K562 (cell line): ENCODE measurements at regions not wholly inside any gene's neighbourhood (a gene's known extent, or its start where the extent isn't known, plus 50 kb on each side); places are given as distances from the start of the nearest gene placed in this dataset.
A peak's percentile ranks its signal among the peaks of the same experiment; 100 is the strongest.

Source experiments
- ATAC-seq: fragments of 200-7000 bp; cut with Tn5 transposase; 3 replicates; pipeline ENCODE4 v1.9.1; 2020; ENCODE audit warnings: moderate library complexity
- BruUV-seq: library from RNA; stranded (reverse); fragments of 400-500 nt; replicated peaks from 2 replicates; lab custom pipeline; 2021; lab: Mats Ljungman, UMichigan
- CTCF ChIA-PET: fragments of 300-600 bp; formaldehyde crosslinking; extraction: SDS; loops from one replicate; lab custom pipeline; 2021; ENCODE audit warnings: low intra/inter-chr PET ratio; lab: Yijun Ruan, JAX
- POLR2A ChIA-PET: fragments of 300-600, 350-650 bp; sonication (Branson Sonifier 250); formaldehyde crosslinking; extraction: SDS; loops from one replicate; lab custom pipeline; 2021; ENCODE audit warnings: antibody characterized with exemption, inconsistent platforms; lab: Yijun Ruan, JAX
- DNase-seq, 4 experiments: peaks; one replicate each; pipeline versions ENCODE4 v3.0.0 to v3.0.0-alpha.2; 2011 to 2018; ENCODE audit warnings: low spot score in 3 of 4, mixed read lengths in 3 of 4; ENCODE audit errors: extremely low read depth in 1 of 4
- FAIRE-seq: peaks from 2 replicates; lab custom pipeline; 2011; peaks lifted over from hg19 to GRCh38; lab: Jason Lieb, UNC
- H2AFZ ChIP-seq: 2 replicates; pipeline ENCODE4 v1.6.0; 2011; ENCODE audit warnings: low read depth, low read length, control low read depth, inconsistent platforms
- H3K27ac ChIP-seq: fragments of 200-600 bp; 3 replicates; pipeline ENCODE4 v1.8.0; 2011; ENCODE audit warnings: low read depth, mild to moderate bottlenecking, control low read depth, inconsistent platforms, low read length, moderate library complexity, mixed read lengths; ENCODE audit errors: extremely low read depth
- H3K27me3 ChIP-seq, 2 experiments: fragments of 300-600 bp in 1 of 2; 2 replicates in 1 of 2; 3 replicates in 1 of 2; pipeline versions ENCODE4 v1.6.0 to v1.8.0; 2011; ENCODE audit warnings: inconsistent platforms in 2 of 2, low read length in 2 of 2, mild to moderate bottlenecking in 1 of 2, mixed read lengths in 1 of 2, moderate library complexity in 1 of 2; ENCODE audit not compliant: control insufficient read depth in 2 of 2, insufficient read depth in 2 of 2
- H3K36me3 ChIP-seq: fragments of 300-600 bp; 3 replicates; pipeline ENCODE4 v1.8.0; 2011; ENCODE audit warnings: mild to moderate bottlenecking, low read length, inconsistent platforms; ENCODE audit not compliant: control insufficient read depth, insufficient read depth
- H3K4me1 ChIP-seq, 2 experiments: fragments of 200-600 bp in 1 of 2; replicated peaks in 1 of 2; 2 replicates in 1 of 2; 3 replicates in 1 of 2; pipeline versions ENCODE4 v1.5.1 to v1.8.0; 2011; ENCODE audit warnings: inconsistent platforms in 2 of 2, low read length in 2 of 2, mild to moderate bottlenecking in 1 of 2, mixed read lengths in 1 of 2, moderate library complexity in 1 of 2; ENCODE audit not compliant: control insufficient read depth in 2 of 2, insufficient read depth in 2 of 2
- H3K4me2 ChIP-seq: 2 replicates; pipeline ENCODE4 v1.6.1; 2011; ENCODE audit warnings: low read length, control low read depth, inconsistent platforms, mixed read lengths; ENCODE audit not compliant: insufficient read depth
- H3K4me3 ChIP-seq: fragments of 200-600 bp; sonication (generic), shearing (Covaris generic); 2 replicates; pipeline ENCODE4 v1.5.1; 2016; ENCODE audit warnings: control low read depth, inconsistent platforms
- H3K79me2 ChIP-seq: fragments of 200-600 bp; 3 replicates; pipeline ENCODE4 v1.8.0; 2011; ENCODE audit warnings: low read length, inconsistent platforms; ENCODE audit not compliant: control insufficient read depth, insufficient read depth
- H3K9ac ChIP-seq, 2 experiments: 2 replicates each; pipeline versions ENCODE4 v1.6.0 to v1.6.1; 2011; ENCODE audit warnings: low read depth in 2 of 2, low read length in 2 of 2, control low read depth in 1 of 2, inconsistent platforms in 1 of 2, mild to moderate bottlenecking in 1 of 2, mixed read lengths in 1 of 2; ENCODE audit not compliant: insufficient read depth in 1 of 2
- H3K9me1 ChIP-seq: one replicate; pipeline ENCODE4 v1.6.0; 2011; ENCODE audit warnings: inconsistent platforms, mild to moderate bottlenecking, low read length, moderate library complexity; ENCODE audit not compliant: control insufficient read depth, insufficient read depth
- H3K9me3 ChIP-seq: replicated peaks from 2 replicates; pipeline ENCODE4 v1.5.1; 2011; ENCODE audit warnings: low read depth, low read length, inconsistent platforms; ENCODE audit not compliant: control insufficient read depth, insufficient read depth
- H4K20me1 ChIP-seq: replicated peaks from 2 replicates; pipeline ENCODE4 v1.6.1; 2011; ENCODE audit warnings: low read length, inconsistent platforms, mixed read lengths; ENCODE audit not compliant: control insufficient read depth, insufficient read depth
- CTCF ChIP-seq, 3 experiments: IDR thresholded peaks in 2 of 3; conservative IDR thresholded peaks in 1 of 3; 2 replicates each; pipeline ENCODE4 v1.5.1; 2011 to 2012; ENCODE audit warnings: low read length in 3 of 3, mild to moderate bottlenecking in 3 of 3, control low read depth in 2 of 3, improper control_type of control experiment in 1 of 3, inconsistent platforms in 1 of 3, low read depth in 1 of 3, mixed read lengths in 1 of 3, moderate library complexity in 1 of 3; ENCODE audit not compliant: insufficient read depth in 2 of 3
- GTF2E2 ChIP-seq: fragments of 200-800 bp; sonication (Bioruptor generic); IDR thresholded peaks from 2 replicates; pipeline ENCODE4 v1.6.1; 2016; ENCODE audit warnings: missing genetic modification characterization, missing compliant biosample characterization
- PKNOX1 ChIP-seq: fragments of 450-650 bp; IDR thresholded peaks from 2 replicates; pipeline ENCODE4 v1.6.1; 2016
- RAD21 ChIP-seq, 2 experiments: fragments of 250-450 bp in 1 of 2; fragments of 450-650 bp in 1 of 2; sonication (Bioruptor Pico) in 1 of 2; formaldehyde crosslinking in 1 of 2; IDR thresholded peaks in 1 of 2; conservative IDR thresholded peaks in 1 of 2; 2 replicates each; pipeline versions ENCODE4 v1.4.0 to v1.8.0; 2020 to 2022; ENCODE audit warnings: mild to moderate bottlenecking in 2 of 2, moderate library complexity in 1 of 2
- THAP7 ChIP-seq: fragments of 250-450 bp; sonication (Bioruptor Pico); IDR thresholded peaks from 2 replicates; pipeline ENCODE4 v1.5.0; 2021
- THRB ChIP-seq: fragments of 450-650 bp; formaldehyde crosslinking; conservative IDR thresholded peaks from 2 replicates; pipeline ENCODE4 v1.4.0; 2022; ENCODE audit warnings: mild to moderate bottlenecking, missing genetic modification characterization
- TOE1 ChIP-seq, 2 experiments: fragments of 450-650 bp in 1 of 2; sonication (generic) in 1 of 2; formaldehyde crosslinking in 1 of 2; IDR thresholded peaks; 2 replicates each; pipeline versions ENCODE4 v1.7.1 to v1.8.0; 2016 to 2022; ENCODE audit warnings: borderline replicate concordance in 2 of 2, mild to moderate bottlenecking in 2 of 2, antibody characterized with exemption in 1 of 2, inconsistent platforms in 1 of 2, low read depth in 1 of 2, missing genetic modification reagents in 1 of 2, moderate library complexity in 1 of 2
- WGBS: fragments of 100-300 bp; shearing (Covaris generic); methylation state at CpG from one replicate; pipeline ENCODE4 v1.1.6; 2016; ENCODE audit warnings: low coverage, mixed read lengths; ENCODE audit not compliant: insufficient coverage; ENCODE audit errors: missing lambda C conversion rate; 5-methylcytosine and 5-hydroxymethylcytosine counted together
- in situ Hi-C: fragments of 300-500 bp; cut with MboI; formaldehyde crosslinking; loops from 4 replicates; pipeline ENCODE4 v1.15.0; 2018; ENCODE audit warnings: inconsistent platforms, mixed read lengths
- intact Hi-C: fragments of 100-400 bp; cut with micrococcal nuclease; formaldehyde crosslinking; loops from 2 replicates; pipeline ENCODE4 v1.14.2; 2022

- no peak overlapping the region for H3K27ac ChIP-seq
- H3K27me3 ChIP-seq, result no peaks in the 10 kb centered on the region; a peak in 1 of 5 replicates
- no peak overlapping the region for H3K9ac ChIP-seq
- no peaks in the 10 kb centered on the region for H3K9me3 ChIP-seq
- ChIA-PET CTCF (interaction anchor here (1.9 kb wide), 1 partner anchor 134 kb away, joined by 5 read pairs; no protein-coding TSS in a partner anchor), POLR2A (no interaction called here)
- H2AFZ ChIP-seq, result no peak overlapping the region
- ATAC-seq, result no peak
- FAIRE-seq, result no peak
- H3K36me3 ChIP-seq, result no peaks in the 10 kb centered on the region
- TF ChIP-seq TOE1 (IDR thresholded peaks at IDR 0.05; ENCODE audit: borderline replicate concordance) (no peak), TOE1 (CRISPR knock-in tag; IDR thresholded peaks at IDR 0.05; ENCODE audit: borderline replicate concordance, low read depth) (no peak), THAP7 (CRISPR knock-in tag) (no peak)
- intact Hi-C loops, result loop anchor here (2.0 kb wide), 1 partner anchor 132 kb away; no protein-coding TSS in a partner anchor
- H3K4me3 ChIP-seq, result no peak overlapping the region
- BruUV-seq, result no TSS peak
- H3K4me1 ChIP-seq, result no peaks in the 10 kb centered on the region
- in situ Hi-C loops, result no loop called here
- no peaks in the 10 kb centered on the region for H3K79me2 ChIP-seq
- no peak overlapping the region for H3K4me2 ChIP-seq
- H4K20me1 ChIP-seq, result no peaks in the 10 kb centered on the region
- no peaks in the 10 kb centered on the region for H3K9me1 ChIP-seq
- no peak for DNase-seq
- WGBS, result 13% methylated on average over 4 of the region's 4 CpGs
These were observed 81.7 kb upstream of the GPM6B start for GRCh38 chrX:13898603-13899002.

- H3K4me2 ChIP-seq, result no peak overlapping the region
- no peak overlapping the region for H3K4me3 ChIP-seq
- no peak overlapping the region for H3K9ac ChIP-seq
- no peaks in the 10 kb centered on the region for H3K9me3 ChIP-seq
- no TSS peak for BruUV-seq
- in situ Hi-C loops, result no loop called here
- no peaks in the 10 kb centered on the region for H3K9me1 ChIP-seq
- no peaks in the 10 kb centered on the region for H3K4me1 ChIP-seq
- peak; percentile 51; the same call in 2 of the 3 replicates for ATAC-seq
- POLR2A ChIA-PET, result no interaction called here
- no peak overlapping the region for H3K27ac ChIP-seq
- no peak overlapping the region for H2AFZ ChIP-seq
- FAIRE-seq, result peak; percentile 32
- H3K36me3 ChIP-seq, result no peaks in the 10 kb centered on the region
- no peaks in the 10 kb centered on the region for H4K20me1 ChIP-seq
- CTCF ChIA-PET, result interaction anchor here (1.9 kb wide), 1 partner anchor 134 kb away, joined by 5 read pairs; no protein-coding TSS in a partner anchor
- intact Hi-C loops, result loop anchor here (2.0 kb wide), 1 partner anchor 133 kb away; no protein-coding TSS in a partner anchor
- peak in 2 of 4 experiments; percentile 10 to 29 for DNase-seq
- no peaks in the 10 kb centered on the region for H3K79me2 ChIP-seq
- H3K27me3 ChIP-seq, result no peaks in the 10 kb centered on the region; a peak in 1 of 5 replicates
- 0% methylated on average over 3 of the region's 3 CpGs for WGBS
- TF ChIP-seq THRB, result no peak
- TF ChIP-seq GTF2E2 (tag), result no peak
- TF ChIP-seq RAD21 (CRISPR knock-in tag; conservative IDR thresholded peaks at IDR 0.05 in 1 of 2, IDR thresholded peaks at IDR 0.05 in 1 of 2), result peak in 1 of 2 experiments; percentile 45; a peak in 3 of 4 replicates
- no peak for TF ChIP-seq PKNOX1
- peak; percentile 24 to 46 (median 27); a peak in 3 of 6 replicates for TF ChIP-seq CTCF (IDR thresholded peaks at IDR 0.05 in 2 of 3, conservative IDR thresholded peaks at IDR 0.05 in 1 of 3; ENCODE audit: insufficient read depth in 2 of 3, low read depth in 1 of 3, low read length in 3 of 3)
These were observed 81.2 kb upstream of the GPM6B start for GRCh38 chrX:13898083-13898482.
